Thyroid gland (tissue), 4 donors: ENCODE measurements at regions not wholly inside any gene's neighbourhood (a gene's known extent, or its start where the extent isn't known, plus 50 kb on each side); places are given as distances from the start of the nearest gene placed in this dataset.

ENCODE experiments used
- DNase-seq, 2 donors: peaks; one replicate each; pipeline ENCODE4 v3.0.0-alpha.2; 2019
- H3K27ac ChIP-seq, 3 donors: fragments of 200-600 bp; sonication (generic); 1 replicate in 2 of 3; 2 replicates in 1 of 3; pipeline ENCODE4 v1.5.1; 2016 to 2019; ENCODE audit warnings: mild to moderate bottlenecking in 1 of 3, moderate library complexity in 1 of 3
- H3K27me3 ChIP-seq: fragments of 200-600 bp; sonication (generic); one replicate; pipeline ENCODE4 v1.5.1; 2019
- H3K36me3 ChIP-seq, 2 donors: fragments of 200-600 bp; sonication (generic); one replicate each; pipeline ENCODE4 v1.5.1; 2016 to 2019
- H3K4me1 ChIP-seq, 2 donors: fragments of 200-600 bp; sonication (generic); one replicate each; pipeline ENCODE4 v1.5.1; 2017 to 2019
- H3K4me3 ChIP-seq, 3 donors: fragments of 200-600 bp; sonication (generic); replicated peaks in 1 of 3; 1 replicate in 2 of 3; 2 replicates in 1 of 3; pipeline ENCODE4 v1.5.1; 2016; ENCODE audit warnings: mild to moderate bottlenecking in 1 of 3
- H3K9me3 ChIP-seq: fragments of 200-600 bp; sonication (generic); one replicate; pipeline ENCODE4 v1.5.1; 2017
- CTCF ChIP-seq, 6 experiments: fragments of 200-600 bp in 3 of 6; fragments of 450-650 bp in 3 of 6; sonication (generic) in 3 of 6; IDR thresholded peaks; one replicate each; pipeline ENCODE4 v1.5.1; 2016 to 2019; ENCODE audit warnings: antibody characterized with exemption in 6 of 6, mild to moderate bottlenecking in 2 of 6, inconsistent platforms in 1 of 6, moderate library complexity in 1 of 6
- POLR2A ChIP-seq, 2 donors: fragments of 450-650 bp; IDR thresholded peaks; one replicate each; pipeline ENCODE4 v1.6.1; 2017; ENCODE audit warnings: antibody characterized with exemption in 2 of 2, mild to moderate bottlenecking in 2 of 2, moderate library complexity in 1 of 2
- WGBS, 2 donors: methylation state at CpG; one replicate each; pipeline ENCODE4 v1.1.5; 2017; 5-methylcytosine and 5-hydroxymethylcytosine counted together
- intact Hi-C: fragments of 100-400 bp; cut with DNase I; formaldehyde crosslinking; loops from one replicate; pipeline ENCODE4 v1.15.1; 2023

GRCh38 chr9:115944166-115944948, 209.2 kb upstream of the PAPPA start:
- WGBS, 2 donors: 59 to 72% methylated on average over 10 of the region's 10 CpGs
- DNase-seq: peak; percentile 11 to 16
- H3K36me3 ChIP-seq: no peaks in the 10 kb centered on the region
- no peaks in the 10 kb centered on the region for H3K9me3 ChIP-seq
- H3K27ac ChIP-seq: no peak overlapping the region
- intact Hi-C loops: no loop called here
- H3K4me3 ChIP-seq: no peak overlapping the region
- no peaks in the 10 kb centered on the region for H3K4me1 ChIP-seq
- H3K27me3 ChIP-seq: no peaks in the 10 kb centered on the region
- no peak for TF ChIP-seq POLR2A (IDR thresholded peaks at IDR 0.05)

- Histone ChIP-seq H3K27ac (no peak overlapping the region), H3K27me3 (no peaks in the 10 kb centered on the region), H3K9me3 (no peaks in the 10 kb centered on the region), H3K4me1 (no peaks in the 10 kb centered on the region), H3K36me3 (no peaks in the 10 kb centered on the region), H3K4me3 (no peak overlapping the region)
- TF ChIP-seq POLR2A (IDR thresholded peaks at IDR 0.05) (no peak), CTCF (IDR thresholded peaks at IDR 0.05) (no peak)
- intact Hi-C loops: no loop called here
- no peak for DNase-seq
Measured at GRCh38 chr9:115945009-115945431, 208.6 kb upstream of the PAPPA start.

GRCh38 chr9:115946530-115946929, 207.1 kb upstream of the PAPPA start:
- intact Hi-C loops: no loop called here

GRCh38 chr9:115951977-115952376, 201.6 kb upstream of the PAPPA start:
- H3K36me3 ChIP-seq: no peaks in the 10 kb centered on the region
- intact Hi-C loops: no loop called here
- WGBS, 2 donors: 81 to 82% methylated on average over 4 of the region's 4 CpGs
- H3K4me1 ChIP-seq: no peaks in the 10 kb centered on the region
- DNase-seq: no peak
- H3K27me3 ChIP-seq: no peaks in the 10 kb centered on the region
- H3K9me3 ChIP-seq: no peaks in the 10 kb centered on the region
- TF ChIP-seq CTCF (IDR thresholded peaks at IDR 0.05) (no peak), POLR2A (IDR thresholded peaks at IDR 0.05) (no peak)
- no peak overlapping the region for H3K4me3 ChIP-seq
- H3K27ac ChIP-seq: no peak overlapping the region

More at GRCh38 chr9:115946530-115946929, 207.1 kb upstream of the PAPPA start:
- no peaks in the 10 kb centered on the region for H3K4me1 ChIP-seq
- DNase-seq: no peak
- no peaks in the 10 kb centered on the region for H3K9me3 ChIP-seq
- H3K27me3 ChIP-seq: no peaks in the 10 kb centered on the region
- 56 to 61% methylated on average over 2 of the region's 2 CpGs for WGBS, 2 donors
- no peaks in the 10 kb centered on the region for H3K36me3 ChIP-seq
- no peak overlapping the region for H3K4me3 ChIP-seq
- no peak overlapping the region for H3K27ac ChIP-seq
- TF ChIP-seq POLR2A (IDR thresholded peaks at IDR 0.05) (no peak), CTCF (IDR thresholded peaks at IDR 0.05) (no peak)

GRCh38 chr9:115952430-115953292, 200.9 kb upstream of the PAPPA start:
- Histone ChIP-seq H3K27me3 (no peaks in the 10 kb centered on the region), H3K36me3 (no peaks in the 10 kb centered on the region), H3K27ac (no peak overlapping the region), H3K4me3 (no peak overlapping the region), H3K4me1 (no peaks in the 10 kb centered on the region), H3K9me3 (no peaks in the 10 kb centered on the region)
- intact Hi-C loops: no loop called here
- TF ChIP-seq POLR2A (IDR thresholded peaks at IDR 0.05) (no peak), CTCF (IDR thresholded peaks at IDR 0.05) (no peak)
- 70 to 77% methylated on average over 4 of the region's 4 CpGs for WGBS, 2 donors
- DNase-seq: no peak
